ENCODE measurements at regions not wholly inside any gene's neighbourhood (a gene's known extent, or its start where the extent isn't known, plus 50 kb on each side); places are given as distances from the start of the nearest gene placed in this dataset.

DNA sequence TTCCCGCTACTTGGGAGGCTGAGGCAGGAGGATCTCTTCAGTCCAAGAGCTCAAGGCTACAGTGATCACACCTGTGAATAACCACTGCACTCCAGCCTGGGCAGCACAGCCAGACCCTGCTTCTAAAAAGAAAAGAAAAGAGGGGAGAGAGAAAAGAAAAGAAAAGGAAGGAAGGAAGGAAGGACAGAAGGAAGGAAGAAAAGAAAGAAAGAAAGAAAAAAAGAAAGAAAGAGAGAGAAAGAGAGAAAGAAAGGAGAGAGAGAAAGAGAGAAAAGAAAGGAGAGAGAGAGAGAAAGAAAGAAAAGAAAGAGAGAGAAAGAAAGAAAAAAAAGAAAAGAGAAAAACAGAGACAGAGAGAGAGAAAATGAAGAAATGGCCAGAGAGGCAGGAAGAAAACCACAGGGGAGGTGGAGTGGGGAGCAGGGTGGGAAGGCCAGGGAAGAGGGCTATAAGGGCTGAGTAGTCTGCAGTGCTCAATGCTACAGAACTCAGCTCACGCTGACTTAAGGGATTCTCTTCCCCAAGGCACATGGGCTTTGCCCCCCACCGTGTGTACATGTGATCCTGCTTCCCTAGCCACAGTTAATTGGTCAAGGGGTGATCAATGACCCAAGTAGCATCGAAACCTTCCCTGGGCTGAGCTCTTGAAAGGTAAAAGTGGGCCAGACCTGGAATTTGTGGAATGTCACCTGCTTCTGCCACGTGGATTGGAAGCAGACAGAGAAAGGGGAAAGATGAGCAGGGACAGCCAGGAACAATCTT lies 90.4 kb upstream of the TMCC3 start:
- no peak for TF ChIP-seq TAF1 (IDR thresholded peaks at IDR 0.05; ENCODE audit: borderline replicate concordance, insufficient read depth, low read length)
- no peak for TF ChIP-seq SIN3A (IDR thresholded peaks at IDR 0.05; ENCODE audit: borderline replicate concordance, insufficient read depth, low read length)
- no peak for TF ChIP-seq FOXP2 (optimal IDR thresholded peaks at IDR 0.05; ENCODE audit: borderline replicate concordance, extremely low read depth, extremely low read length, insufficient read depth)
- TF ChIP-seq, protein P1, sequence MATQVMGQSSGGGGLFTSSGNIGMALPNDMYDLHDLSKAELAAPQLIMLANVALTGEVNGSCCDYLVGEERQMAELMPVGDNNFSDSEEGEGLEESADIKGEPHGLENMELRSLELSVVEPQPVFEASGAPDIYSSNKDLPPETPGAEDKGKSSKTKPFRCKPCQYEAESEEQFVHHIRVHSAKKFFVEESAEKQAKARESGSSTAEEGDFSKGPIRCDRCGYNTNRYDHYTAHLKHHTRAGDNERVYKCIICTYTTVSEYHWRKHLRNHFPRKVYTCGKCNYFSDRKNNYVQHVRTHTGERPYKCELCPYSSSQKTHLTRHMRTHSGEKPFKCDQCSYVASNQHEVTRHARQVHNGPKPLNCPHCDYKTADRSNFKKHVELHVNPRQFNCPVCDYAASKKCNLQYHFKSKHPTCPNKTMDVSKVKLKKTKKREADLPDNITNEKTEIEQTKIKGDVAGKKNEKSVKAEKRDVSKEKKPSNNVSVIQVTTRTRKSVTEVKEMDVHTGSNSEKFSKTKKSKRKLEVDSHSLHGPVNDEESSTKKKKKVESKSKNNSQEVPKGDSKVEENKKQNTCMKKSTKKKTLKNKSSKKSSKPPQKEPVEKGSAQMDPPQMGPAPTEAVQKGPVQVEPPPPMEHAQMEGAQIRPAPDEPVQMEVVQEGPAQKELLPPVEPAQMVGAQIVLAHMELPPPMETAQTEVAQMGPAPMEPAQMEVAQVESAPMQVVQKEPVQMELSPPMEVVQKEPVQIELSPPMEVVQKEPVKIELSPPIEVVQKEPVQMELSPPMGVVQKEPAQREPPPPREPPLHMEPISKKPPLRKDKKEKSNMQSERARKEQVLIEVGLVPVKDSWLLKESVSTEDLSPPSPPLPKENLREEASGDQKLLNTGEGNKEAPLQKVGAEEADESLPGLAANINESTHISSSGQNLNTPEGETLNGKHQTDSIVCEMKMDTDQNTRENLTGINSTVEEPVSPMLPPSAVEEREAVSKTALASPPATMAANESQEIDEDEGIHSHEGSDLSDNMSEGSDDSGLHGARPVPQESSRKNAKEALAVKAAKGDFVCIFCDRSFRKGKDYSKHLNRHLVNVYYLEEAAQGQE (IDR thresholded peaks at IDR 0.05; ENCODE audit: insufficient read depth in 1 of 2, low read depth in 2 of 2, low read length in 2 of 2), result no peak
- no peak for TF ChIP-seq POLR2AphosphoS5 (IDR thresholded peaks at IDR 0.05; ENCODE audit: low read depth, low read length)

DNA sequence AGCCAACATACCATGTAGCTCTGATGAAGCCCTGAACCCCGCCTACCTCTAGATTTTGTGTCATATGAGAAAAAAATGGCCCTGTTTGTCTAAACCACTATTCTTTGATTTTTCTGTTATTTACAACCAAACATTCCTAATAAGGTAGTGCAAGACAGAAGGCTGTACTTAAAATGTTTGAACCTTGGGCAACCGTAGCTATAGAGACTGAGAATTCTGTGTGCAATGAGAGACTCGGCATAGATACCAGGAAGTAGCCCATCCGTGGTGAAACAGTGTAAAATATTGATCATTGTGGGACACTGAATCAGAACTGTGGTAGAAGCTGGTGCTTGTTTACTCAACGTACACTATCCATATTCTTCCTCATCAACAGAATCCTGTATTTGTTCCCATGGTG lies 86.5 kb upstream of the TMCC3 start:
- TF ChIP-seq TAF1 (IDR thresholded peaks at IDR 0.05; ENCODE audit: borderline replicate concordance, insufficient read depth, low read length) (no peak), FOXP2 (optimal IDR thresholded peaks at IDR 0.05; ENCODE audit: borderline replicate concordance, extremely low read depth, extremely low read length, insufficient read depth) (no peak), SIN3A (IDR thresholded peaks at IDR 0.05; ENCODE audit: borderline replicate concordance, insufficient read depth, low read length) (no peak), POLR2AphosphoS5 (IDR thresholded peaks at IDR 0.05; ENCODE audit: low read depth, low read length) (no peak)
- TF ChIP-seq, protein P1 (IDR thresholded peaks at IDR 0.05; ENCODE audit: insufficient read depth in 1 of 2, low read depth in 2 of 2, low read length in 2 of 2), result no peak

- TF ChIP-seq SIN3A (IDR thresholded peaks at IDR 0.05; ENCODE audit: borderline replicate concordance, insufficient read depth, low read length) (no peak), POLR2AphosphoS5 (IDR thresholded peaks at IDR 0.05; ENCODE audit: low read depth, low read length) (no peak), TAF1 (IDR thresholded peaks at IDR 0.05; ENCODE audit: borderline replicate concordance, insufficient read depth, low read length) (no peak), FOXP2 (optimal IDR thresholded peaks at IDR 0.05; ENCODE audit: borderline replicate concordance, extremely low read depth, extremely low read length, insufficient read depth) (no peak)
- TF ChIP-seq, protein P1 (IDR thresholded peaks at IDR 0.05; ENCODE audit: insufficient read depth in 1 of 2, low read depth in 2 of 2, low read length in 2 of 2), result no peak
Measured at GRCh38 chr12:94736004-94736403, 85.6 kb upstream of the TMCC3 start.

- TF ChIP-seq TAF1 (IDR thresholded peaks at IDR 0.05; ENCODE audit: borderline replicate concordance, insufficient read depth, low read length) (no peak), SIN3A (IDR thresholded peaks at IDR 0.05; ENCODE audit: borderline replicate concordance, insufficient read depth, low read length) (no peak), POLR2AphosphoS5 (IDR thresholded peaks at IDR 0.05; ENCODE audit: low read depth, low read length) (no peak), FOXP2 (optimal IDR thresholded peaks at IDR 0.05; ENCODE audit: borderline replicate concordance, extremely low read depth, extremely low read length, insufficient read depth) (no peak)
- TF ChIP-seq, protein P1 (IDR thresholded peaks at IDR 0.05; ENCODE audit: insufficient read depth in 1 of 2, low read depth in 2 of 2, low read length in 2 of 2), result no peak
Measured at GRCh38 chr12:94733727-94734126, 83.4 kb upstream of the TMCC3 start.

Measured in PFSK-1 (cell line).